ENCODE measurements at regions not wholly inside any gene's neighbourhood (a gene's known extent, or its start where the extent isn't known, plus 50 kb on each side); places are given as distances from the start of the nearest gene placed in this dataset.
"Not testable (repeated sequence)": the region's sequence is repeated elsewhere in the genome, so short reads cannot be mapped to it uniquely, and the experiment has no call there.

DNA sequence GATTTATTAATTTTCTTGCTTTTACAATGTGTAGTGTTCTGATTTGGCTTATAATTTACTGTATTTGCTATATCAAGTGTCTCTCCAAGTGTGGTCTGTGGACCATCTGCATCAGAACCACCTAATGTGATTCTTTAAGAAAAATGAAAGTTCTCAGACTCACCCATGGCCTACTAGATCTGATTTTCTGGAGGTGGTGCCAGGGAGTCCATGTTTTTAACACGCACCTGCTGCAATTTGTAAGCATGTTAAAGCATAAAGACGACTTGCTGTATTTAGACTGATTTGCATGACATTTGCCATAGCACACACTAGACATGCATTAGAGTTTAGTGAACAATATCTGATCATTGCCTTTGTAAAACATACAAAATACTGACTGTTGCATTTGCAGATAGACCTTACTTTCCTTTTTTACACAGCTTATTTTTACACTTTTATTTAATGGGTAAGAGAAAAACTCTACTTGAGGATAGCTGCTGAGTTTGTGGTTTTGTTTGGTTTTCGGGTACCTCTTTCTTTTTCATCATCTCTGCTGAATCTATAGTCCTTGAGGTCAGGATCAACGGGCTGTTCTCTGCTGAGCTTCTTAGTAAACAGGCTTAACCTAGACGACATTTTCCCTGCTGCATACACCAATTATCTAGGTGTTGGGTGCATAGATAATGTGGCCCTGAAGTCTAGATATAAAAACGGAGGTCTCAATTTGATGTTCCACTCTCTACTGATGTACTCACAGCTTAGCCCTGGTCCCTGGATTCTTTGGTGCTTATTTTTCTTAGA lies 138.0 kb upstream of the ZNF366 start:
- no peaks in the 10 kb centered on the region for H3K36me3 ChIP-seq (ENCODE audit: control insufficient read depth in 1 of 2, insufficient read depth in 2 of 2, low read length in 2 of 2)
- no peak overlapping the region for H3K9ac ChIP-seq (ENCODE audit: low read depth in 1 of 2, low read length in 2 of 2)
- H3K27me3 ChIP-seq (ENCODE audit: control insufficient read depth in 1 of 2, insufficient read depth in 2 of 2, low read length in 2 of 2) = no peaks in the 10 kb centered on the region
- H3K4me1 ChIP-seq (ENCODE audit: control insufficient read depth in 1 of 2, insufficient read depth in 2 of 2, low read length in 2 of 2) = no peaks in the 10 kb centered on the region
- no peak overlapping the region for H3K4me3 ChIP-seq (ENCODE audit: low read depth in 1 of 2, low read length in 2 of 2)
- H3K9me3 ChIP-seq (ENCODE audit: control insufficient read depth in 1 of 2, low read length in 2 of 2) = no peaks in the 10 kb centered on the region
- H3K27ac ChIP-seq (ENCODE audit: low read depth, low read length) = no peak overlapping the region

DNA sequence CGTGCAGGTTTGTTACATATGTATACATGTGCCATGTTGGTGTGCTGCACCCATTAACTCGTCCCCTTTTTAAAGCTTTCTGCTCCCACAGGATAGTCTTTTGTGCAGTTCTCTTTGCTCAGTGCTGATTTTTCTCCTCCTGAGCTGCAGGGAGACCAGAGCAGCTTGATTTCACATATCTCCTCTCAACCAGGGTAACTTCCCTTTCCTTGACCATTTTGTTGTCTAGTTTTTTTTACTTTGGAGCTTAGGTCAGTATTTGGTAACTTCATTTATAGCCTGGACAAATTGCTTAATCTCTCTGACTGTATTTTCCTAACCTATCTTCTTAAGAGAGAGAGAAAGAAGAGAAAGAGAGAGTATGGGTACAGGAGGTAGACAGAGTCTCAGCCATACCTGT lies 137.1 kb upstream of the ZNF366 start:
- Histone ChIP-seq H3K27me3 (ENCODE audit: control insufficient read depth in 1 of 2, insufficient read depth in 2 of 2, low read length in 2 of 2) (no peaks in the 10 kb centered on the region), H3K36me3 (ENCODE audit: control insufficient read depth in 1 of 2, insufficient read depth in 2 of 2, low read length in 2 of 2) (no peaks in the 10 kb centered on the region), H3K27ac (ENCODE audit: low read depth, low read length) (no peak overlapping the region), H3K4me3 (ENCODE audit: low read depth in 1 of 2, low read length in 2 of 2) (no peak overlapping the region), H3K9ac (ENCODE audit: low read depth in 1 of 2, low read length in 2 of 2) (no peak overlapping the region), H3K9me3 (ENCODE audit: control insufficient read depth in 1 of 2, low read length in 2 of 2) (no peaks in the 10 kb centered on the region), H3K4me1 (ENCODE audit: control insufficient read depth in 1 of 2, insufficient read depth in 2 of 2, low read length in 2 of 2) (no peaks in the 10 kb centered on the region)

DNA sequence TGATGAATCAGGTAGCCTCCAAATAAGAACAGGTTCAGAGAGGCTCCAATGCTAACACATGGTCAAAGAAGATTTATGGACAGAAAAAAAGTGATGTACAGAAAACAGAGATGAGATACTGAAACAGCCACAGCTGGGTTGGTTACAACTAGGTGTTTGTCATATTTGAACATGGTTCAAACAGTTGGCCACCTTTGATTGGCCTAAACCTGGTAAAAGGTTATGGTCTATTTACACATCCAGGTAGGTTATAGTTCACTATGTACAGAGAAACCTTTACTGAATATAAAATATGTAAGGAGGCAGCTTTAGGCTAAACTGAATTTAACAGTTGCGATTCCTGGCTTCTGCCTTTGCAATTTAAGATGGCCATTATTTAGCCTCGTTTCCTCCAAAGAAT lies 134.0 kb upstream of the ZNF366 start:
- no peaks in the 10 kb centered on the region for H3K9me3 ChIP-seq (ENCODE audit: control insufficient read depth in 1 of 2, low read length in 2 of 2)
- H3K36me3 ChIP-seq (ENCODE audit: control insufficient read depth in 1 of 2, insufficient read depth in 2 of 2, low read length in 2 of 2) = no peaks in the 10 kb centered on the region
- H3K4me3 ChIP-seq (ENCODE audit: low read depth in 1 of 2, low read length in 2 of 2) = no peak overlapping the region
- no peaks in the 10 kb centered on the region for H3K27me3 ChIP-seq (ENCODE audit: control insufficient read depth in 1 of 2, insufficient read depth in 2 of 2, low read length in 2 of 2)
- H3K27ac ChIP-seq (ENCODE audit: low read depth, low read length) = no peak overlapping the region
- H3K4me1 ChIP-seq (ENCODE audit: control insufficient read depth in 1 of 2, insufficient read depth in 2 of 2, low read length in 2 of 2) = no peaks in the 10 kb centered on the region
- no peak overlapping the region for H3K9ac ChIP-seq (ENCODE audit: low read depth in 1 of 2, low read length in 2 of 2)

DNA sequence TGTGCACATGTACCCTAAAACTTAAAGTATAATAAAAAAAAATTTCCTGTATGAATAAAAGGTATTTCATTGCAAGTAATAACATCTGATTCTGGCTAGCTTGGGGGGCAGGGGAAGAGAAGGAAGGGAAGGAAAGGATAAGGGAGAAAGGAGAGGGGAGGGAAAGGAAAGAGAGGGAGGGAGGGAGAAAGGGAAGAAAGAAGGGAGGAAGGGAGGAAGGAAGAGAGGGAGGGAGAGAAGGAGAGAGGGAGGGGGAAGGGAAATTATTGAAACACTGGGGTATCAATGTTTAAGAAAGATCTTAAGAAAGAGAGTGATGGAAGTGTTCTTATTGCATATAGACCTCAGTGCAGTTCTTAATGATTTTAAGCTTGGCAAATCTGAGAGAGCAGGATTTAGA lies 129.8 kb upstream of the ZNF366 start:
- Histone ChIP-seq H3K4me1 (ENCODE audit: control insufficient read depth in 1 of 2, insufficient read depth in 2 of 2, low read length in 2 of 2) (no peaks in the 10 kb centered on the region), H3K9ac (ENCODE audit: low read depth in 1 of 2, low read length in 2 of 2) (no peak overlapping the region), H3K36me3 (ENCODE audit: control insufficient read depth in 1 of 2, insufficient read depth in 2 of 2, low read length in 2 of 2) (no peaks in the 10 kb centered on the region), H3K4me3 (ENCODE audit: low read depth in 1 of 2, low read length in 2 of 2) (no peak overlapping the region), H3K9me3 (ENCODE audit: control insufficient read depth in 1 of 2, low read length in 2 of 2) (no peaks in the 10 kb centered on the region), H3K27me3 (ENCODE audit: control insufficient read depth in 1 of 2, insufficient read depth in 2 of 2, low read length in 2 of 2) (peaks cover 0 to 3% of the 10 kb centered on the region in 2 donors), H3K27ac (ENCODE audit: low read depth, low read length) (no peak overlapping the region)

DNA sequence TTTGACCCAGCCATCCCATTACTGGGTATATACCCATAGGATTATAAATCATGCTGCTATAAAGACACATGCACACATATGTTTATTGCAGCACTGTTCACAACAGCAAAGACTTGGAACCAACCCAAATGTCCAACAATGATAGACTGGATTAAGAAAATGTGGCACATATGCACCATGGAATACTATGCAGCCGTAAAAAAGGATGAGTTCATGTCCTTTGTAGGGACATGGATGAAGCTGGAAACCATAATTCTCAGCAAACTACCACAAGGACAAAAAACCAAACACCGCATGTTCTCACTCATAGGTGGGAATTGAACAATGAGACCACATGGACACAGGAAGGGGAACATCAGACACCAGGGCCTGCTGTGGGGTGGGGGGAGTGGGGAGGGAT lies 129.4 kb upstream of the ZNF366 start:
- not testable (repeated sequence) for H3K9ac ChIP-seq (ENCODE audit: low read depth in 1 of 2, low read length in 2 of 2); H3K4me1 ChIP-seq (ENCODE audit: control insufficient read depth in 1 of 2, insufficient read depth in 2 of 2, low read length in 2 of 2); H3K36me3 ChIP-seq (ENCODE audit: control insufficient read depth in 1 of 2, insufficient read depth in 2 of 2, low read length in 2 of 2); H3K9me3 ChIP-seq (ENCODE audit: control insufficient read depth in 1 of 2, low read length in 2 of 2); H3K27ac ChIP-seq (ENCODE audit: low read depth, low read length); H3K27me3 ChIP-seq (ENCODE audit: control insufficient read depth in 1 of 2, insufficient read depth in 2 of 2, low read length in 2 of 2); H3K4me3 ChIP-seq (ENCODE audit: low read depth in 1 of 2, low read length in 2 of 2)

DNA sequence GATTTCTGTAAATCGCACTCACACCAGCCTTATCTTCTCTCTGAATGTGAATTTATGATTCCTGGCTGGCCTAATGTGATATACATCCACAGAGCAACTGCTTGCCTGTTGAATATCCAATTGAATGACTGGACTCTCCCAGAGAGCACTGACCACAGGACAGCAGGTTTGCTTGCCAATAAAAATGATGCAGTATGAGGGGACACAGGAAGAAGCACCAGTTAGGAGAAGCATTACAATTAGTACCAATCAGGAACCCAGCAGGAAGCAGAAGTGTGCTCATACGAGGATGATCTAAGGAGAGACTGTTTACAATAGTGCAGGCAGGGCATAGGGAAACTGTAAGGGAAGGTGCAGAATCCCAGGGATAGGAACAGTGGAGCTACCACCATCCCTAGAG lies 127.2 kb upstream of the ZNF366 start:
- Histone ChIP-seq H3K36me3 (ENCODE audit: control insufficient read depth in 1 of 2, insufficient read depth in 2 of 2, low read length in 2 of 2) (no peaks in the 10 kb centered on the region), H3K4me3 (ENCODE audit: low read depth in 1 of 2, low read length in 2 of 2) (no peak overlapping the region), H3K27me3 (ENCODE audit: control insufficient read depth in 1 of 2, insufficient read depth in 2 of 2, low read length in 2 of 2) (peaks cover 0 to 3% of the 10 kb centered on the region in 2 donors), H3K27ac (ENCODE audit: low read depth, low read length) (no peak overlapping the region), H3K4me1 (ENCODE audit: control insufficient read depth in 1 of 2, insufficient read depth in 2 of 2, low read length in 2 of 2) (no peaks in the 10 kb centered on the region), H3K9ac (ENCODE audit: low read depth in 1 of 2, low read length in 2 of 2) (no peak overlapping the region), H3K9me3 (ENCODE audit: control insufficient read depth in 1 of 2, low read length in 2 of 2) (no peaks in the 10 kb centered on the region)

DNA sequence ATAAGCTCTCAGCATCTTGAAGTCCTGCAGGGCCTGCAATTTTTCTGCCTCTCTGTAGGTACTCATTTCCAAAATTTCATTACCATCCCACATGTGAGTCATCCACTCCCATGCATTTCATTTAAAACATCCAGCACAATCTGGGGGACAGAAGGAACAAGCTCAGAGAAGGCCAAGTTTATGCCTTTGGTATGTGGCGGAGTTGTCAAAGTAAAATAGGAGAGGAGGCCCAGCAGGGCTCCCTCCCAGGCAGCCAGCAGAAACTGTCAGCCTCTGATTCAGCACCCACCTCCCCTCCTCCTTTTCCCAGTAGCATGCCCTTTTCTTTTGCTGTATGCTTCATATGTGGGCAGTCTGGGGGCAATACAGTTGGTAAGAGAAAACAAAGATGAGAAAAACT lies 126.4 kb upstream of the ZNF366 start:
- H3K27ac ChIP-seq (ENCODE audit: low read depth, low read length) = no peak overlapping the region
- no peak overlapping the region for H3K9ac ChIP-seq (ENCODE audit: low read depth in 1 of 2, low read length in 2 of 2)
- no peaks in the 10 kb centered on the region for H3K36me3 ChIP-seq (ENCODE audit: control insufficient read depth in 1 of 2, insufficient read depth in 2 of 2, low read length in 2 of 2)
- no peaks in the 10 kb centered on the region for H3K9me3 ChIP-seq (ENCODE audit: control insufficient read depth in 1 of 2, low read length in 2 of 2)
- no peak overlapping the region for H3K4me3 ChIP-seq (ENCODE audit: low read depth in 1 of 2, low read length in 2 of 2)
- peaks cover 0 to 6% of the 10 kb centered on the region in 2 donors for H3K4me1 ChIP-seq (ENCODE audit: control insufficient read depth in 1 of 2, insufficient read depth in 2 of 2, low read length in 2 of 2)
- peaks cover 0 to 3% of the 10 kb centered on the region in 2 donors for H3K27me3 ChIP-seq (ENCODE audit: control insufficient read depth in 1 of 2, insufficient read depth in 2 of 2, low read length in 2 of 2)

DNA sequence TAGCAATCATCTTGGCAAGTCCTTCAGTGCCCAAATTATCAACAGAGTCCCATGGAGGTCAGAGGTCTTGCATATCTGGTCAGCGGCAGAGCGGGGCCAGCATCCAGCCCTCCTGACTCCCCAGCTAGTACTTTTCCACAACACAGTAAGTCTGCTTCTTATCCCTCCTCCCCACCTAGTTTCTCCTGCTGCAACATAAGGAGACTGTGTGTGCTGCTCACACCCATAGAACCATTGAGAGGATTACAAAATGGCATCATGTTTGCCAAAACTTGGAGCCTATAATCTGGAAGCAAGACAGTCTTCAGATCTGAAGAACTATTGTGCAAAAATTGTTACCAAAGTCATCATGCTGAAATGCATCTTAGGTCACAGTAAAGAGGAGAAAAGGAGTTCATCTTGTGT lies 125.8 kb upstream of the ZNF366 start:
- H3K36me3 ChIP-seq (ENCODE audit: control insufficient read depth in 1 of 2, insufficient read depth in 2 of 2, low read length in 2 of 2) = no peaks in the 10 kb centered on the region
- H3K4me1 ChIP-seq (ENCODE audit: control insufficient read depth in 1 of 2, insufficient read depth in 2 of 2, low read length in 2 of 2) = peaks cover 0 to 6% of the 10 kb centered on the region in 2 donors
- no peak overlapping the region for H3K9ac ChIP-seq (ENCODE audit: low read depth in 1 of 2, low read length in 2 of 2)
- peaks cover 0 to 3% of the 10 kb centered on the region in 2 donors for H3K27me3 ChIP-seq (ENCODE audit: control insufficient read depth in 1 of 2, insufficient read depth in 2 of 2, low read length in 2 of 2)
- H3K27ac ChIP-seq (ENCODE audit: low read depth, low read length) = no peak overlapping the region
- H3K4me3 ChIP-seq (ENCODE audit: low read depth in 1 of 2, low read length in 2 of 2) = no peak overlapping the region
- H3K9me3 ChIP-seq (ENCODE audit: control insufficient read depth in 1 of 2, low read length in 2 of 2) = no peaks in the 10 kb centered on the region

DNA sequence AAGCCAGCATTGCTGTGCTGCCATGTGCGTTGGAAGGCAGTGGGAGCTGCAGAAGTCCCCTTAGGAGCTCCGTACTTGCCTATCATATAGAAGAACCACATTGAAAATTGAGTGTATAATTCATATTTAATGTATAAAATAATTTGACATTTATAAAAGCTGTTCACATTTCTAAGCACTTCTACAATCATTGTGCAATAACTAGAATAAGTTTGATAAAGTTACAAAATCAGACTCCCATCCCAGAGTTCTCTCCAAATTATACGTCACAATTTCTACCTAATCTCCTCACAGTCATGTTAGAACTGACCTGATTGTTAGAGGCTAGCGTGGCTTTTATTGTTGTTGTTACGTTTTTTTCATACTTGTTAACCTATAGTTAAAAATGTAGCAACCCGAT lies 123.5 kb upstream of the ZNF366 start:
- no peak overlapping the region for H3K27ac ChIP-seq (ENCODE audit: low read depth, low read length)
- H3K27me3 ChIP-seq (ENCODE audit: control insufficient read depth in 1 of 2, insufficient read depth in 2 of 2, low read length in 2 of 2) = peaks cover 0 to 3% of the 10 kb centered on the region in 2 donors
- H3K4me1 ChIP-seq (ENCODE audit: control insufficient read depth in 1 of 2, insufficient read depth in 2 of 2, low read length in 2 of 2) = peaks cover 0 to 6% of the 10 kb centered on the region in 2 donors
- no peaks in the 10 kb centered on the region for H3K36me3 ChIP-seq (ENCODE audit: control insufficient read depth in 1 of 2, insufficient read depth in 2 of 2, low read length in 2 of 2)
- H3K9ac ChIP-seq (ENCODE audit: low read depth in 1 of 2, low read length in 2 of 2) = no peak overlapping the region
- H3K9me3 ChIP-seq (ENCODE audit: control insufficient read depth in 1 of 2, low read length in 2 of 2) = no peaks in the 10 kb centered on the region
- no peak overlapping the region for H3K4me3 ChIP-seq (ENCODE audit: low read depth in 1 of 2, low read length in 2 of 2)

DNA sequence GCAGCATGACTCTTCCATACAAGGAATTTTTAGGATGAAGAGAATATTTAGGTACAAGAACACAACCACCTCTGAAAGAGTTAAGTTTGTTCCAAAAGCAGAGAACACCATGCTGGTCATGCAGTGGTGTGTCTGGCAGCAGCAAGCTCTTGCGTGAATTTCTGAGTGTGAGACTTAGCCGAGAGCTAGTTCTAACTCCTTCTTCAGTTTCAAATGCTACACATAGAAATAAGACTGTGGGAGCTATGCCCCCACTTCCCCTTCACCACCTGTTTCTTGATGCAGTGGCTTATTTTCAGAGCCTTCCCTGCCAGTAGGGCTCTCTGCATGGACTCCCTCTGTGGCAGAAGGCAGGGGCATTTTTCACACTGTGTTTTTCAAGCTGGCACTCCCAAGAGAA lies 122.9 kb upstream of the ZNF366 start:
- peaks cover 0 to 3% of the 10 kb centered on the region in 2 donors for H3K27me3 ChIP-seq (ENCODE audit: control insufficient read depth in 1 of 2, insufficient read depth in 2 of 2, low read length in 2 of 2)
- no peak overlapping the region for H3K4me3 ChIP-seq (ENCODE audit: low read depth in 1 of 2, low read length in 2 of 2)
- H3K36me3 ChIP-seq (ENCODE audit: control insufficient read depth in 1 of 2, insufficient read depth in 2 of 2, low read length in 2 of 2) = no peaks in the 10 kb centered on the region
- H3K4me1 ChIP-seq (ENCODE audit: control insufficient read depth in 1 of 2, insufficient read depth in 2 of 2, low read length in 2 of 2) = peaks cover 0 to 6% of the 10 kb centered on the region in 2 donors
- H3K9me3 ChIP-seq (ENCODE audit: control insufficient read depth in 1 of 2, low read length in 2 of 2) = no peaks in the 10 kb centered on the region
- no peak overlapping the region for H3K27ac ChIP-seq (ENCODE audit: low read depth, low read length)
- no peak overlapping the region for H3K9ac ChIP-seq (ENCODE audit: low read depth in 1 of 2, low read length in 2 of 2)

Measured in duodenal mucosa (tissue), 2 donors.